Right lobe of liver (tissue), 6 donors: ENCODE measurements at regions not wholly inside any gene's neighbourhood (a gene's known extent, or its start where the extent isn't known, plus 50 kb on each side); places are given as distances from the start of the nearest gene placed in this dataset.

Experiments used
- ATAC-seq, 4 donors: fragments of 200-7000 bp; cut with Tn5 transposase; one replicate each; pipeline ENCODE4 v1.9.1; 2020; ENCODE audit warnings: mild to moderate bottlenecking in 4 of 4, moderate library complexity in 4 of 4
- DNase-seq, 3 donors: peaks; one replicate each; pipeline ENCODE4 v3.0.0-alpha.2; 2020
- H3K27ac ChIP-seq, 3 donors: fragments of 200-600 bp; one replicate each; pipeline ENCODE4 v1.8.0; 2022
- H3K27me3 ChIP-seq, 2 donors: fragments of 200-600 bp; one replicate each; pipeline ENCODE4 v1.8.0; 2022
- H3K36me3 ChIP-seq, 4 donors: fragments of 200-600 bp; sonication (generic) in 1 of 4; one replicate each; pipeline versions ENCODE4 v1.5.1 to v1.8.0; 2017 to 2022; ENCODE audit warnings: control low read depth in 1 of 4
- H3K4me1 ChIP-seq, 4 donors: fragments of 200-600 bp; sonication (generic) in 1 of 4; one replicate each; pipeline versions ENCODE4 v1.5.1 to v1.8.0; 2017 to 2022; ENCODE audit warnings: control low read depth in 1 of 4
- H3K4me3 ChIP-seq, 3 donors: fragments of 200-600 bp; one replicate each; pipeline ENCODE4 v1.8.0; 2022
- H3K9me3 ChIP-seq, 4 donors: fragments of 200-600 bp; sonication (generic) in 1 of 4; one replicate each; pipeline versions ENCODE4 v1.5.1 to v1.8.0; 2017 to 2022; ENCODE audit warnings: control low read depth in 1 of 4
- POLR2A ChIP-seq: fragments of 450-650 bp; IDR thresholded peaks from one replicate; pipeline ENCODE4 v1.6.1; 2017; ENCODE audit warnings: antibody characterized with exemption, mild to moderate bottlenecking
- WGBS: methylation state at CpG from one replicate; pipeline ENCODE4 v1.1.6; 2018; ENCODE audit warnings: low coverage, low lambda C conversion rate; ENCODE audit not compliant: insufficient coverage; ENCODE audit errors: missing lambda C conversion rate; 5-methylcytosine and 5-hydroxymethylcytosine counted together
- intact Hi-C, 2 donors: fragments of 100-400 bp; cut with DNase I; formaldehyde crosslinking; loops; one replicate each; pipeline versions ENCODE4 v1.11.2 to v1.14.1; 2022
- TF ChIP-seq, protein P1 (sequence below), 4 donors: fragments of 200-600 bp in 3 of 4; fragments of 450-650 bp in 1 of 4; IDR thresholded peaks; one replicate each; pipeline versions ENCODE4 v1.5.1 to v1.8.0; 2016 to 2022; ENCODE audit warnings: antibody characterized with exemption in 4 of 4, mild to moderate bottlenecking in 2 of 4
- donor health status: DM: no; HTN: yes; CAD: no.
- donor health status: DM: no; HTN: no; CAD: no.
- donor health status: DM: no; HTN: no; CAD: no.
- donor health status: DM: no; HTN: yes; CAD: no.
- donor health status: DM: no; HTN: yes; CAD: no.

GRCh38 chr2:138276339-138276738 is 225.2 kb upstream of the SPOPL start:
- no peak for TF ChIP-seq POLR2A
- TF ChIP-seq, protein P1, sequence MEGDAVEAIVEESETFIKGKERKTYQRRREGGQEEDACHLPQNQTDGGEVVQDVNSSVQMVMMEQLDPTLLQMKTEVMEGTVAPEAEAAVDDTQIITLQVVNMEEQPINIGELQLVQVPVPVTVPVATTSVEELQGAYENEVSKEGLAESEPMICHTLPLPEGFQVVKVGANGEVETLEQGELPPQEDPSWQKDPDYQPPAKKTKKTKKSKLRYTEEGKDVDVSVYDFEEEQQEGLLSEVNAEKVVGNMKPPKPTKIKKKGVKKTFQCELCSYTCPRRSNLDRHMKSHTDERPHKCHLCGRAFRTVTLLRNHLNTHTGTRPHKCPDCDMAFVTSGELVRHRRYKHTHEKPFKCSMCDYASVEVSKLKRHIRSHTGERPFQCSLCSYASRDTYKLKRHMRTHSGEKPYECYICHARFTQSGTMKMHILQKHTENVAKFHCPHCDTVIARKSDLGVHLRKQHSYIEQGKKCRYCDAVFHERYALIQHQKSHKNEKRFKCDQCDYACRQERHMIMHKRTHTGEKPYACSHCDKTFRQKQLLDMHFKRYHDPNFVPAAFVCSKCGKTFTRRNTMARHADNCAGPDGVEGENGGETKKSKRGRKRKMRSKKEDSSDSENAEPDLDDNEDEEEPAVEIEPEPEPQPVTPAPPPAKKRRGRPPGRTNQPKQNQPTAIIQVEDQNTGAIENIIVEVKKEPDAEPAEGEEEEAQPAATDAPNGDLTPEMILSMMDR (IDR thresholded peaks at IDR 0.05) = no peak
- intact Hi-C loops = no loop called here
- Histone ChIP-seq H3K36me3 (no peaks in the 10 kb centered on the region), H3K4me3 (no peak overlapping the region), H3K27me3 (no peaks in the 10 kb centered on the region), H3K9me3 (no peaks in the 10 kb centered on the region), H3K4me1 (peaks cover 0 to 28% (median 9%) of the 10 kb centered on the region in 4 donors), H3K27ac (peak overlapping the region; percentile 65 to 91 (median 82))
- peak in 3 of 4 donors; percentile 8 to 29 (median 27) for ATAC-seq
- no peak for DNase-seq
- whole genome bisulfite sequencing = 25% methylated on average over 1 of the region's 1 CpG

DNA sequence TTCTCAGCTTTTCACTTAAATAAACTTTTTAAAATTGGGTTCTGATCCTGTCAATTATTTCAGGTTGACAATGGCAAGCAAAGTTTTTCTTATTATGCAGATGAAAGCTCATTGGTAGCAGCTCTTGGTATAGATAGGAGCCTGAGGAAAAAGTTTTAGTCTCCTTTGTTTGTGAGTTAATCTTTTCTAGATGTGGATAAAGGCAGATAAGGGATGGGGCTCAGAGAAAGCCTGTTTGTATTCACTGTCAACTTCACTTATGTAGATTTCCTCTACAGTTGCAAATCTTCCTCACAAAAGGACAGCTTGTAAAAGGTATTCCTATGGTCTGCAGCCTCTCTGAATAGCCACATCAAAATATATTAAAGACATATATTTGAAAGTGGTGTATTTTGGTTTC is 224.5 kb upstream of the SPOPL start:
- no peaks in the 10 kb centered on the region for H3K36me3 ChIP-seq
- peak in 1 of 4 donors; percentile 11 for ATAC-seq
- DNase-seq = no peak
- no peak overlapping the region for H3K4me3 ChIP-seq
- intact Hi-C loops = no loop called here
- H3K27me3 ChIP-seq = no peaks in the 10 kb centered on the region
- H3K4me1 ChIP-seq = peaks cover 0 to 28% (median 9%) of the 10 kb centered on the region in 4 donors
- peak overlapping the region in 2 of 3 donors; percentile 82 to 91 for H3K27ac ChIP-seq
- no peaks in the 10 kb centered on the region for H3K9me3 ChIP-seq
- TF ChIP-seq, protein P1 (IDR thresholded peaks at IDR 0.05) = no peak
- TF ChIP-seq POLR2A = no peak

DNA sequence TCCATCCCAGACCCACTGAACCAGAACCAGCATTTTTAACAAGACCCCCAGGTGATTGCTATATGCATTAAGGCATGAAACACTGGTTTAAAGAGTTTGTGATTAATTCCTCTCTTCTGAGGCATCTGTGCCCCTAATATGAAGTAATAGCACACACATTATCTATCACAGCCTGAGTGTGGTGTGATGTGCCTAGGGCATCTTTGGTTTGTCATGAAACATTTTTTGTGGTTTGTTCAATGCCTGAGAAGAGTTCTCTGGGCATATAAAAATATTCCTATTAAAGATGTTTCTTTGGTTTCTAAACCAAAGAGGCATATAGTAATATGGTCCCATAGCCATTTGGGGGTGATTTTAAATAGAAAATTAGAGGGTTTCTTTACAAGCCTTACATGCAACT is 221.7 kb upstream of the SPOPL start:
- no peak overlapping the region for H3K4me3 ChIP-seq
- no peaks in the 10 kb centered on the region for H3K27me3 ChIP-seq
- no peak for ATAC-seq
- TF ChIP-seq, protein P1 (IDR thresholded peaks at IDR 0.05) = no peak
- no peak for TF ChIP-seq POLR2A
- DNase-seq = no peak
- intact Hi-C loops = no loop called here
- no peaks in the 10 kb centered on the region for H3K36me3 ChIP-seq
- peaks cover 0 to 25% (median 7%) of the 10 kb centered on the region in 4 donors for H3K4me1 ChIP-seq
- no peaks in the 10 kb centered on the region for H3K9me3 ChIP-seq
- no peak overlapping the region for H3K27ac ChIP-seq

DNA sequence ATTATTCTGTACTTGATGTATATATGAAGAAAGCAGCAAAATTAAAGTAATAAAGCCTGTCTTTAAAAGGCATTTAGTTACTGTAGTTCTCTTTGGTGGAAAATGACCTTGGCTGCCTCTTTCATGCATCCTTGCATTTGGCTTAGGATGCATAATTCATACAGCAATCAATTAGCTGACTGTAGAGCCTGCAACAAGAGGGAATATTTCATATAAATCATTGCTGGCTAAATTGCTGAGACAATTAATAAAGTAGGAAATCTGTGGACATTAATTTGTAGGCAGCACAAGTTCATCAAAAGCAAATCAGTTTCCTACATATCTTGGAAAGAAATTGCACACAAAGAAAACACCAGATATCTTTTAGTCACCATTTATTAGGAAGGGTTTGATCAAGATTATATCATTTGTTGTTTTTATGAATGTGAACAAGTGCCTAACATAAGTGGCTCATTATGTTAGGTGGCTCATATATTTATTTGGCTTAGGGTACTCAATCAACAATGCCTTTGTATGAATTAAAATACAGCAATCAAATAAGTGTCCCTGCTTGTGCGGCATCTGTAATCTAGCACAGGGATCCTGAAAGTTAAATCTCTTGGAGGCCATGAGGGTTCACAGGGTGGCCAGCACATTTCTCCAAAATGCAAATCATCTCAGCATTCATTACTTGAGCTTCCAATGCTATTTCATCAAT is 220.4 kb upstream of the SPOPL start:
- peaks cover 0 to 16% (median 2%) of the 10 kb centered on the region in 4 donors for H3K4me1 ChIP-seq
- H3K9me3 ChIP-seq = no peaks in the 10 kb centered on the region
- DNase-seq (no peak), ATAC-seq (no peak)
- TF ChIP-seq, protein P1 (IDR thresholded peaks at IDR 0.05) = no peak
- no peak for TF ChIP-seq POLR2A
- H3K27ac ChIP-seq = no peak overlapping the region
- H3K27me3 ChIP-seq = no peaks in the 10 kb centered on the region
- H3K4me3 ChIP-seq = no peak overlapping the region
- intact Hi-C loops = no loop called here
- H3K36me3 ChIP-seq = no peaks in the 10 kb centered on the region
- WGBS = 83% methylated on average over 1 of the region's 1 CpG
